Prostate gland (tissue), 2 donors: ENCODE measurements at regions not wholly inside any gene's neighbourhood (a gene's known extent, or its start where the extent isn't known, plus 50 kb on each side); places are given as distances from the start of the nearest gene placed in this dataset.
"Not testable (repeated sequence)": the region's sequence is repeated elsewhere in the genome, so short reads cannot be mapped to it uniquely, and the experiment has no call there.

Experiments used
- DNase-seq: peaks from one replicate; pipeline ENCODE4 v3.0.0-alpha.2; 2019; ENCODE audit warnings: low spot score
- H3K27ac ChIP-seq, 2 donors: fragments of 200-600 bp; sonication (generic); 2 replicates each; pipeline ENCODE4 v1.5.1; 2017 to 2019
- H3K27me3 ChIP-seq: fragments of 200-600 bp; sonication (generic); replicated peaks from 2 replicates; pipeline ENCODE4 v1.5.1; 2019; ENCODE audit not compliant: insufficient read depth
- H3K36me3 ChIP-seq, 2 donors: fragments of 200-600 bp; sonication (generic); 1 replicate in 1 of 2; 2 replicates in 1 of 2; pipeline versions ENCODE4 v1.5.1 to v1.8.1; 2017 to 2019
- H3K4me1 ChIP-seq: fragments of 200-600 bp; sonication (generic); replicated peaks from 2 replicates; pipeline ENCODE4 v1.5.1; 2019
- H3K4me3 ChIP-seq, 2 donors: fragments of 200-600 bp; sonication (generic); 2 replicates each; pipeline ENCODE4 v1.5.1; 2017 to 2019
- H3K9me3 ChIP-seq: fragments of 200-600 bp; sonication (generic); 2 replicates; pipeline ENCODE4 v1.5.1; 2017
- POLR2A ChIP-seq: fragments of 450-650 bp; IDR thresholded peaks from one replicate; pipeline ENCODE4 v1.6.1; 2016; ENCODE audit warnings: antibody characterized with exemption, mild to moderate bottlenecking
- POLR2AphosphoS5 ChIP-seq: sonication (generic); formaldehyde crosslinking; IDR thresholded peaks from one replicate; pipeline ENCODE4 v1.6.1; 2017; ENCODE audit warnings: antibody characterized with exemption
- WGBS: methylation state at CpG from one replicate; pipeline ENCODE4 v1.1.5; 2018; 5-methylcytosine and 5-hydroxymethylcytosine counted together
- intact Hi-C: fragments of 100-400 bp; cut with DNase I; formaldehyde crosslinking; loops from one replicate; pipeline ENCODE4 v1.14.2; 2022
- TF ChIP-seq, protein P1 (sequence below), 4 experiments: fragments of 200-600 bp in 2 of 4; fragments of 450-650 bp in 2 of 4; sonication (generic) in 2 of 4; IDR thresholded peaks; 1 replicate in 3 of 4; 2 replicates in 1 of 4; pipeline ENCODE4 v1.5.1; 2016 to 2019; ENCODE audit warnings: antibody characterized with exemption in 4 of 4, mild to moderate bottlenecking in 2 of 4, moderate library complexity in 2 of 4

DNA sequence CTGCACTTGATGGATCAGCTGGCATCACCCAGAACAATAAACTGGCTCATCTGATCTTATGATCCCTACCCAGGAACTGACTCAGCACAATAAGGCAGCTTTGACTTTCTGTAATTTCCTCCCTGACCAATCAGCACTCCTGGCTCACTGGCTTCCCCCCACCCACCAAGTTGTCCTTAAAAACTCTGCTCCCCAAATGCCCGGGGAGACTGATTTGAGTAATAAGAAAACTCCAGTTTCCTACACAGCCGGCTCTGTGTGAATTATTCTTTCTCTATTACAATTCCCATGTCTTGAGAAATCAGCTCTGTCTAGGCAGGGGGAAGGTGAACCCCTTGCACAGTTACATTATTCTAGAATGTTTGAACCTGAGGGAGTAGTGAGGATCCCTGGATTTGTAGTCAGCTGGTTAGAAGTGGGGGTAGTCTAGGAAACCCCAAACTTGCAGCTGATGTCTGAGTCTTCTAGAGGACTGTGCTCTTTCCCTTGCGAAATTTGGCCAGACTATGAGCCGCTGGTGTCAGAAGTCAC is 111.7 kb upstream of the NEK6 start:
- DNase-seq = no peak
- Histone ChIP-seq H3K4me3 (no peak overlapping the region), H3K4me1 (no peaks in the 10 kb centered on the region), H3K27me3 (no peaks in the 10 kb centered on the region), H3K27ac (no peak overlapping the region), H3K9me3 (no peaks in the 10 kb centered on the region), H3K36me3 (no peaks in the 10 kb centered on the region)
- intact Hi-C loops = no loop called here
- TF ChIP-seq, protein P1, sequence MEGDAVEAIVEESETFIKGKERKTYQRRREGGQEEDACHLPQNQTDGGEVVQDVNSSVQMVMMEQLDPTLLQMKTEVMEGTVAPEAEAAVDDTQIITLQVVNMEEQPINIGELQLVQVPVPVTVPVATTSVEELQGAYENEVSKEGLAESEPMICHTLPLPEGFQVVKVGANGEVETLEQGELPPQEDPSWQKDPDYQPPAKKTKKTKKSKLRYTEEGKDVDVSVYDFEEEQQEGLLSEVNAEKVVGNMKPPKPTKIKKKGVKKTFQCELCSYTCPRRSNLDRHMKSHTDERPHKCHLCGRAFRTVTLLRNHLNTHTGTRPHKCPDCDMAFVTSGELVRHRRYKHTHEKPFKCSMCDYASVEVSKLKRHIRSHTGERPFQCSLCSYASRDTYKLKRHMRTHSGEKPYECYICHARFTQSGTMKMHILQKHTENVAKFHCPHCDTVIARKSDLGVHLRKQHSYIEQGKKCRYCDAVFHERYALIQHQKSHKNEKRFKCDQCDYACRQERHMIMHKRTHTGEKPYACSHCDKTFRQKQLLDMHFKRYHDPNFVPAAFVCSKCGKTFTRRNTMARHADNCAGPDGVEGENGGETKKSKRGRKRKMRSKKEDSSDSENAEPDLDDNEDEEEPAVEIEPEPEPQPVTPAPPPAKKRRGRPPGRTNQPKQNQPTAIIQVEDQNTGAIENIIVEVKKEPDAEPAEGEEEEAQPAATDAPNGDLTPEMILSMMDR (IDR thresholded peaks at IDR 0.05) = no peak
- TF ChIP-seq POLR2AphosphoS5 = no peak
- no peak for TF ChIP-seq POLR2A
- WGBS = 88% methylated on average over 4 of the region's 4 CpGs

DNA sequence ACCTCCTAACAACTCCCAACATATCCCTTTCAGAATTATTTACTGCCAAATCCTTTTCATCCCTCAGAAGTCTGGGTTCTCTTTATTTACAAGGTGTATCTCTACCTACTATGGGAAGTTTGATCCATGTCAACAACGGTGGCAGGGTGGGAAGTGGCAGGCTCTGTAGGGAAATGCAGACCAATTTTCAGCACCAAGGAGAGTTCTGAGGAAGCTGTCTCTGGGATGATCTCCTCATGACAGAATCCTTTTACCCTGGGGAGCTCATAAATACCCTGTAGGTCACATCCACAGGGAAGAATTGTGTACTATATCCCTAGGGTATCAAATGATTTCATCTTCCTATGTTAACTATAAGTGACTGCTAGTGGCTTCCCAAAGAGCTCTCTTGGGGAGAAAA is 107.8 kb upstream of the NEK6 start:
- no peak overlapping the region for H3K27ac ChIP-seq
- no peak for DNase-seq
- intact Hi-C loops = no loop called here
- H3K9me3 ChIP-seq = no peaks in the 10 kb centered on the region
- H3K27me3 ChIP-seq = no peaks in the 10 kb centered on the region
- no peaks in the 10 kb centered on the region for H3K36me3 ChIP-seq
- H3K4me1 ChIP-seq = no peaks in the 10 kb centered on the region
- no peak for TF ChIP-seq POLR2A
- TF ChIP-seq POLR2AphosphoS5 = no peak
- TF ChIP-seq, protein P1 (IDR thresholded peaks at IDR 0.05) = no peak
- 25% methylated on average over 1 of the region's 1 CpG for WGBS
- no peak overlapping the region for H3K4me3 ChIP-seq

DNA sequence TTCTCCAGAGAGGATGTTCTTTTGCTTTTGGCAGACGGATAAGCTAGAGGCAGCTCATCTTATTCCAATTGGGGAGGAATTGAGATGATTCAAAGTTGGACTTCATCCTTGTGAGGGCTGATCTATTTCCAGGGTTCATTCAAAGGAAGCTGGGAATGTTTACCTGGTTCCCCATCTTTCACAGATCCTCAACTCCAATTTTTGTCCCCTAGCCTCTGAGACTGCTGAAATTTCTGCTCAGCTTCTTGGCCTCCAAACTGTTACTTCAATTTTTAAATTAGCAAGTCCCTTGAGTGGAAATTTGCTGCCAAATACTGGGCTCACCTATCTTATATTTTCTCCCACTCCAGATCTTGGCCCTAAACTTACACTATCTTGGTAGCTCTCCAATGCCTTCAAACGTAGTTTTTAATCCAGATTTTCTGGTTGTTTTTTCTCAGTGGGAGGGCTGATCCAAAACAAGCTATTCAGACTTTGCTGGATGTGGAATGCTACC is 93.9 kb upstream of the NEK6 start:
- intact Hi-C loops = no loop called here
- no peak for DNase-seq
- no peaks in the 10 kb centered on the region for H3K4me1 ChIP-seq
- H3K9me3 ChIP-seq = no peaks in the 10 kb centered on the region
- no peaks in the 10 kb centered on the region for H3K36me3 ChIP-seq
- no peaks in the 10 kb centered on the region for H3K27me3 ChIP-seq
- no peak overlapping the region for H3K4me3 ChIP-seq
- H3K27ac ChIP-seq = no peak overlapping the region
- no peak for TF ChIP-seq POLR2A
- no peak for TF ChIP-seq POLR2AphosphoS5
- WGBS = 42% methylated on average over 2 of the region's 2 CpGs

DNA sequence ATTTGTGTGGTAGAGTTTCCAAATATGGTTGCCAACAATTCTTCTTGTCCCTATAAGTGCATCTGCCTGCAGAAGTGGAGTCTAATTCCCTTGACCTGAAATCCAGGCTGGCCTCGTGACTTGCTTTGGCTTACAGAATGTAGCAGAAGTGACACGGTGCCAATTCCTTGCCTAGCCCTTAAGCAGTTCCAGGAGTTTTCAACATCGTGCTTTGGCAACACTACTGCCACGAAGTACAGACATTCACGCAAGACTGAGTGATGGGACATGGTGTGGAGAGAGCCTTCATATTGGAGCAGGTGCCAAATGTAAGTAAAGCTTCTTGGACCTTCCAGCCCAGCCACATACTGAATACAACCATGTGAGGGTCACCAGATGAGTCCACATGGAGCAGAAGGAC is 92.9 kb upstream of the NEK6 start:
- H3K4me3 ChIP-seq = no peak overlapping the region
- no peak overlapping the region for H3K27ac ChIP-seq
- intact Hi-C loops = no loop called here
- H3K27me3 ChIP-seq = no peaks in the 10 kb centered on the region
- no peaks in the 10 kb centered on the region for H3K9me3 ChIP-seq
- WGBS = 52% methylated on average over 5 of the region's 5 CpGs
- no peak for TF ChIP-seq POLR2AphosphoS5
- TF ChIP-seq, protein P1 (IDR thresholded peaks at IDR 0.05) = no peak
- no peak for TF ChIP-seq POLR2A
- H3K36me3 ChIP-seq = no peaks in the 10 kb centered on the region
- no peak for DNase-seq
- no peaks in the 10 kb centered on the region for H3K4me1 ChIP-seq

DNA sequence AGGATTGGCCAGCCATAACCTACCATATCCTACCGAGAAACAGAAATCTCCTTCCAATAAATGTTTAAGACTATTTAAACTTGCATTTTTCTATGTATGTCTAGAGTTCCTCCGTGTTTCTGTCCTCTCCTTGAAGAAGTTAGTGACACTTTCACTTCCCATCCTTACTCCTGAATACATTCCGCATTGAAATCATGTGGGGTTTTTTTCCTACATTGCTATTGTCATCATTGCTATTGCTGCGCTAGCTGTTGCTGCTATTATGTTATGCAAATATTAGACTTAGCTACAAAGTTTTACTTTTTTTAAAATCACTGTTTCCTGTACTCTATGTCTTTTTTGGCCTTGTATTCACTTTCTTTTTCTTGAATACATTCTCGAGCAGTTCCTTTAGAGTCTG is 83.3 kb upstream of the NEK6 start:
- Histone ChIP-seq H3K4me1 (no peaks in the 10 kb centered on the region), H3K27me3 (no peaks in the 10 kb centered on the region), H3K9me3 (no peaks in the 10 kb centered on the region), H3K27ac (no peak overlapping the region), H3K36me3 (no peaks in the 10 kb centered on the region), H3K4me3 (no peak overlapping the region)
- DNase-seq = no peak
- WGBS = 64% methylated on average over 5 of the region's 5 CpGs
- intact Hi-C loops = no loop called here
- TF ChIP-seq POLR2AphosphoS5 = no peak
- no peak for TF ChIP-seq POLR2A
- TF ChIP-seq, protein P1 (IDR thresholded peaks at IDR 0.05) = no peak

DNA sequence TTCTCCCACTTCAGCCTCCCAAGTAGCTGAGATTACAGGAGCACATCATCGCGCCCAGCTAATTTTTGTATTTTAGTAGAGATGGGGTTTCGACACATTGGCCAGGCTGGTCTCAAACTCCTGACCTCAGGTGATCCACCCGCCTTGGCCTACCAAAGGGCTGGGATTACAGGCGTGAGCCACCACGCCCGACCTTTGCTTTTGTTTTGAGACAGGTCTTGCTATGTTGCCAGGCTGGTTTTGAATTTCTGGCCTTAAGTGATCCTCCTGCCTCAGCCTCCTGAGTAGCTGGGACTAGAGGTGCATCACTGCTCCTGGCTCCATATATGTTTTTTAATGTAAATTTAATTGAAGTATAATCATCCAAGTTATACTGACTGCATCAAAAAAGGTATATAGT is 80.2 kb upstream of the NEK6 start:
- H3K4me1 ChIP-seq, H3K27ac ChIP-seq, H3K9me3 ChIP-seq, H3K27me3 ChIP-seq, DNase-seq, H3K4me3 ChIP-seq, intact Hi-C loops, H3K36me3 ChIP-seq: not testable (repeated sequence)
- 97% methylated on average over 7 of the region's 7 CpGs for WGBS
